ENCODE measurements at regions not wholly inside any gene's neighbourhood (a gene's known extent, or its start where the extent isn't known, plus 50 kb on each side); places are given as distances from the start of the nearest gene placed in this dataset.

DNA sequence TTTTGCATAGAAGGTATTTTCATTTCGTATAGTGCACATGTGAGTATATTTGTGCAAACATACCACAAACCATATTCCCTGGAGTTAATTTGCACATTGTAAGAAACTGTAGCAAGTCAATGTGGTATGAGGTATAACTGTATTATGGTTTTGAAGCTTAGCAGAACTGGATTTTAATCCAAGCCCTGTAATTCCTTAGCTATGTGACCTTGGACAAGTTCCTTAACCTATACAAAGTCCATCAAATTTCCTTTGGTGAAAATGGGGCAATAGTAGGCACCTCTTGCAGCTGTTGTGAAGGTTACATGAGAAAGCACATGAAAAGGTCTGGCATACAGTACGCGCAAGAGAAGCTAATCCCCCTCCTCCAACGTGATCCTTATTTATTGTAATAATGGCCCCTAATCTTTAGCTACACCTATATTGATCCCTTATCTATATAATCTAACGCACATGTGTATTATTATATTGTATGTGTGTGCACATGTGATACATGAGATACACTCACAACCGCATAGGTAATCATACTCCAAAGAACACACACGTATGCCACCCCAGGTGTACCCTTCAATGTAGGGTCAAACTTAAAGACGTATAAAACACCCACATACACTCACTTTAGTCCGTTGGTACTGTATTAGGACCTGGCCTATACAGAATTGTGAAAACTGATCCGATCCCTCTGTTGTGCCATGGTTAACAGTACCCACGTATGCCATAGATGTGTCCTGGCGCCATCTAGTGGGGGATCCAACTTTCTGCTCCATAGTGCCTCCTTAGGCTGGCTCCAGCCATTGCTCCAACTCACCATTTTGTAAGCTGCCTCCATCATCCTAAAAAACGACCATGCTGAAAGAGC lies 402.9 kb upstream of the SLC14A2 start:
- TF ChIP-seq, protein P1, sequence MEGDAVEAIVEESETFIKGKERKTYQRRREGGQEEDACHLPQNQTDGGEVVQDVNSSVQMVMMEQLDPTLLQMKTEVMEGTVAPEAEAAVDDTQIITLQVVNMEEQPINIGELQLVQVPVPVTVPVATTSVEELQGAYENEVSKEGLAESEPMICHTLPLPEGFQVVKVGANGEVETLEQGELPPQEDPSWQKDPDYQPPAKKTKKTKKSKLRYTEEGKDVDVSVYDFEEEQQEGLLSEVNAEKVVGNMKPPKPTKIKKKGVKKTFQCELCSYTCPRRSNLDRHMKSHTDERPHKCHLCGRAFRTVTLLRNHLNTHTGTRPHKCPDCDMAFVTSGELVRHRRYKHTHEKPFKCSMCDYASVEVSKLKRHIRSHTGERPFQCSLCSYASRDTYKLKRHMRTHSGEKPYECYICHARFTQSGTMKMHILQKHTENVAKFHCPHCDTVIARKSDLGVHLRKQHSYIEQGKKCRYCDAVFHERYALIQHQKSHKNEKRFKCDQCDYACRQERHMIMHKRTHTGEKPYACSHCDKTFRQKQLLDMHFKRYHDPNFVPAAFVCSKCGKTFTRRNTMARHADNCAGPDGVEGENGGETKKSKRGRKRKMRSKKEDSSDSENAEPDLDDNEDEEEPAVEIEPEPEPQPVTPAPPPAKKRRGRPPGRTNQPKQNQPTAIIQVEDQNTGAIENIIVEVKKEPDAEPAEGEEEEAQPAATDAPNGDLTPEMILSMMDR (IDR thresholded peaks at IDR 0.05) = peak; percentile 93 to 97 (median 96)
- no peak for TF ChIP-seq POLR2A (IDR thresholded peaks at IDR 0.05)

Measured in right lobe of liver (tissue), 4 donors.